ENCODE measurements at regions not wholly inside any gene's neighbourhood (a gene's known extent, or its start where the extent isn't known, plus 50 kb on each side); places are given as distances from the start of the nearest gene placed in this dataset.

DNA sequence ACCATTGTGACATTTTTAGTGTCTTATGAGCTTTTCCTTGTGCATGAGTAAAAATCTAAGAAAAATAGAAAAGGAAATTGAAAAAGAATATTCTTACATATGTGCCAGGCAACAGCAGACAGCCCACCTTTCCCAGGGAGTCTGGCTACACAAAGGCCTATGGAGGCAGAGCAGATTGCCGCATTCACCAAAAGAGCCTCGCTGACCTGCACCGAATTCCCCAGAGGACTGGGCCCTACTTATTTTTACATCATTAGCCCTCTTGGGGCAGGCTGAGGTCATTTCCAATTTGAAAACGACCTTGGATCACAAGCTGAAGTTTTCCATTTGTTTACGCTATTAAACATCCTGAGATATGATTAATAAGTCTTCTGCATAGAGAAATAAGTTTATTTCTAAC lies 66.2 kb upstream of the WDR41 start:
- TF ChIP-seq, protein P1, sequence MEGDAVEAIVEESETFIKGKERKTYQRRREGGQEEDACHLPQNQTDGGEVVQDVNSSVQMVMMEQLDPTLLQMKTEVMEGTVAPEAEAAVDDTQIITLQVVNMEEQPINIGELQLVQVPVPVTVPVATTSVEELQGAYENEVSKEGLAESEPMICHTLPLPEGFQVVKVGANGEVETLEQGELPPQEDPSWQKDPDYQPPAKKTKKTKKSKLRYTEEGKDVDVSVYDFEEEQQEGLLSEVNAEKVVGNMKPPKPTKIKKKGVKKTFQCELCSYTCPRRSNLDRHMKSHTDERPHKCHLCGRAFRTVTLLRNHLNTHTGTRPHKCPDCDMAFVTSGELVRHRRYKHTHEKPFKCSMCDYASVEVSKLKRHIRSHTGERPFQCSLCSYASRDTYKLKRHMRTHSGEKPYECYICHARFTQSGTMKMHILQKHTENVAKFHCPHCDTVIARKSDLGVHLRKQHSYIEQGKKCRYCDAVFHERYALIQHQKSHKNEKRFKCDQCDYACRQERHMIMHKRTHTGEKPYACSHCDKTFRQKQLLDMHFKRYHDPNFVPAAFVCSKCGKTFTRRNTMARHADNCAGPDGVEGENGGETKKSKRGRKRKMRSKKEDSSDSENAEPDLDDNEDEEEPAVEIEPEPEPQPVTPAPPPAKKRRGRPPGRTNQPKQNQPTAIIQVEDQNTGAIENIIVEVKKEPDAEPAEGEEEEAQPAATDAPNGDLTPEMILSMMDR (conservative IDR thresholded peaks at IDR 0.05 in 1 of 2, IDR thresholded peaks at IDR 0.05 in 1 of 2; ENCODE audit: low read depth in 1 of 2, low read length in 2 of 2), result no peak
- TF ChIP-seq EZH2 (IDR thresholded peaks at IDR 0.05; ENCODE audit: low read length, missing control alignments), result no peak
